AG04450 (cell line): ENCODE measurements at regions not wholly inside any gene's neighbourhood (a gene's known extent, or its start where the extent isn't known, plus 50 kb on each side); places are given as distances from the start of the nearest gene placed in this dataset.

ENCODE experiments used
- CTCF ChIA-PET: fragments of 300-600, 350-600 bp; formaldehyde crosslinking; extraction: SDS; loops from one replicate; lab custom pipeline; 2022; ENCODE audit warnings: antibody characterized with exemption, inconsistent platforms; lab: Charles Lee
- POLR2A ChIA-PET: fragments of 350-600 bp; formaldehyde crosslinking; extraction: SDS; loops from one replicate; lab custom pipeline; 2021; ENCODE audit warnings: antibody characterized with exemption, inconsistent platforms; lab: Yijun Ruan, JAX
- DNase-seq: peaks from one replicate; pipeline ENCODE4 v3.0.0-alpha.2; 2011; ENCODE audit warnings: low read depth, low spot score
- H3K27ac ChIP-seq: one replicate; pipeline ENCODE4 v1.5.1; 2012; ENCODE audit warnings: low read depth, low read length, control low read depth
- H3K27me3 ChIP-seq: one replicate; pipeline ENCODE4 v1.6.0; 2012; ENCODE audit warnings: low read length; ENCODE audit not compliant: control insufficient read depth, insufficient read depth
- H3K4me3 ChIP-seq: 2 replicates; pipeline ENCODE4 v1.5.1; 2011; ENCODE audit warnings: mild to moderate bottlenecking, low read depth, low read length, control low read depth
- H3K9me3 ChIP-seq: 2 replicates; pipeline ENCODE4 v1.5.1; 2012; ENCODE audit warnings: low read length; ENCODE audit not compliant: control insufficient read depth, insufficient read depth
- CTCF ChIP-seq: IDR thresholded peaks from 2 replicates; pipeline ENCODE4 v1.5.1; 2011; ENCODE audit warnings: low read depth, low read length, control low read depth, inconsistent platforms

- POLR2A ChIA-PET, result no interaction called here
- H3K9me3 ChIP-seq, result peaks cover 5% of the 10 kb centered on the region; the same call in 1 of the 2 replicates
- H3K27me3 ChIP-seq, result no peaks in the 10 kb centered on the region
- CTCF ChIA-PET, result no interaction called here
- DNase-seq, result no peak
- no peak overlapping the region for H3K4me3 ChIP-seq
- H3K27ac ChIP-seq, result no peak overlapping the region
- TF ChIP-seq CTCF, result no peak
Measured at GRCh38 chr9:30010691-30011090, 2373.8 kb upstream of the ACO1 start.

DNA sequence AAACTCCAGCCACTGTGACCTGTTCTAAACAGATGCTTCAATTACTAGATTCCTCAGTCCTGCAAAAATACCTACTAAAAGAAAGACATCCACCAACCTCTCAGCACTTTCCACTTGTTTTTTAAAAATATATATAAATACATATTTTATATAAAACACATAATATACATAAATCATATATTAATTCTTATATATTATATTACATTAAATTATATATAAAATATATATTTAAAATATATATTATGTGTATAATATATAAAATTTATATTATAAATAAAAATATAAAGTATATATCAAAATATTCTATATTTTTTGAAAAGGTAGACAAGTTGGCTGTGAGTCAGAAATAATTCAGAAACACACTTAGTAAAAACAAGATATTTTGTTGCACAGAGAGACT, 2371.8 kb upstream of the ACO1 start:
- no peak for TF ChIP-seq CTCF
- no peak for DNase-seq
- Histone ChIP-seq H3K4me3 (no peak overlapping the region), H3K27me3 (no peaks in the 10 kb centered on the region), H3K27ac (no peak overlapping the region), H3K9me3 (peaks cover 5% of the 10 kb centered on the region; the same call in 1 of the 2 replicates)
- CTCF ChIA-PET, result no interaction called here
- POLR2A ChIA-PET, result no interaction called here

DNA sequence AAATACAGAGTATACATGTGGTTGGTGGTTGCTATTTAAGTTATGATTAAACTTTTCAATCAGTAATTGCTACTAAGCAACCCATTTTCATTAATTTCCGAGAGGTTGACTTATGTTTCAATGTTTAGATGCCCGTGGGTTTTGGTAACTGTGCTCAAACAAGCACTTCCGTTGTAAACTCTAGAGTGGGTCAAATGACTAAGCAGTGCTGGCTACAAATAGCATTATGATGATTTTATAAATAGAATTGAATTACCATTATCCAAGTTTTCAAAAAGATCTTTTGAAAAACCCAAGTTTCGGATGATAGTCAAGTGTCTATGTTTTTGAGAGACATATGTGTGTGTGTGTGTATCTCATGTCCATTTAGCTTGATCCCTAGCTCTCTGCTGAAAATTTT, 2369.4 kb upstream of the ACO1 start:
- no peaks in the 10 kb centered on the region for H3K27me3 ChIP-seq
- no peak for TF ChIP-seq CTCF
- no peak overlapping the region for H3K27ac ChIP-seq
- DNase-seq, result no peak
- ChIA-PET POLR2A (no interaction called here), CTCF (no interaction called here)
- no peak overlapping the region for H3K4me3 ChIP-seq
- H3K9me3 ChIP-seq, result peaks cover 5% of the 10 kb centered on the region; the same call in 1 of the 2 replicates

GRCh38 chr9:30020161-30020560, 2364.3 kb upstream of the ACO1 start:
- Histone ChIP-seq H3K27me3 (no peaks in the 10 kb centered on the region), H3K4me3 (no peak overlapping the region), H3K9me3 (no peaks in the 10 kb centered on the region), H3K27ac (no peak overlapping the region)
- no peak for TF ChIP-seq CTCF
- ChIA-PET POLR2A (no interaction called here), CTCF (no interaction called here)
- DNase-seq, result no peak

- no peak for DNase-seq
- ChIA-PET POLR2A (no interaction called here), CTCF (no interaction called here)
- no peak for TF ChIP-seq CTCF
- Histone ChIP-seq H3K9me3 (no peaks in the 10 kb centered on the region; the same call in 1 of the 2 replicates), H3K4me3 (no peak overlapping the region), H3K27me3 (no peaks in the 10 kb centered on the region), H3K27ac (no peak overlapping the region)
Measured at GRCh38 chr9:30035761-30036160, 2348.7 kb upstream of the ACO1 start.
